Activated T-cell treated with anti-CD3 and anti-CD28 coated beads, Interleukin-2, amount 50 U/mL, for 72 hours (primary cell): ENCODE measurements at regions not wholly inside any gene's neighbourhood (a gene's known extent, or its start where the extent isn't known, plus 50 kb on each side); places are given as distances from the start of the nearest gene placed in this dataset.

ENCODE experiments used
- ATAC-seq, 2 donors: fragments of 150-1000 bp; cut with Tn5 transposase; replicated peaks in 1 of 2; 2 replicates each; pipeline ENCODE4 v1.10.0; 2021; ENCODE audit warnings: moderate library complexity in 2 of 2, mild to moderate bottlenecking in 1 of 2
- DNase-seq, 2 donors: peaks; one replicate each; pipeline ENCODE4 v3.0.0; 2021 to 2022; ENCODE audit warnings: mixed read lengths in 1 of 2
- H3K27ac Mint-ChIP-seq: one replicate; pipeline ENCODE4 v1.8.0; 2022; ENCODE audit warnings: mild to moderate bottlenecking, moderate library complexity, mixed read lengths
- H3K27me3 Mint-ChIP-seq: one replicate; pipeline ENCODE4 v1.8.0; 2022; ENCODE audit warnings: low read depth, mixed read lengths
- H3K36me3 Mint-ChIP-seq, 2 donors: one replicate each; pipeline ENCODE4 v1.8.0; 2022; ENCODE audit warnings: mixed read lengths in 2 of 2, mild to moderate bottlenecking in 1 of 2; ENCODE audit not compliant: insufficient read depth in 2 of 2
- H3K4me1 Mint-ChIP-seq: one replicate; pipeline ENCODE4 v1.8.0; 2022; ENCODE audit warnings: low read depth, mixed read lengths
- H3K4me3 Mint-ChIP-seq, 2 donors: one replicate each; pipeline ENCODE4 v1.8.0; 2022; ENCODE audit warnings: mild to moderate bottlenecking in 2 of 2, mixed read lengths in 2 of 2, moderate library complexity in 2 of 2
- H3K9me3 Mint-ChIP-seq, 2 donors: one replicate each; pipeline ENCODE4 v1.8.0; 2022; ENCODE audit warnings: mixed read lengths in 2 of 2

GRCh38 chr2:221145396-221145795, 426.7 kb downstream of the EPHA4 start:
- DNase-seq (no peak), ATAC-seq (no peak)
- H3K27me3 Mint-ChIP-seq = no peaks in the 10 kb centered on the region
- peaks cover 0 to 3% of the 10 kb centered on the region in 2 donors for H3K36me3 Mint-ChIP-seq
- no peaks in the 10 kb centered on the region for H3K4me1 Mint-ChIP-seq
- H3K27ac Mint-ChIP-seq = no peak overlapping the region
- no peaks in the 10 kb centered on the region for H3K9me3 Mint-ChIP-seq
- no peak overlapping the region for H3K4me3 Mint-ChIP-seq

- H3K27me3 Mint-ChIP-seq = no peaks in the 10 kb centered on the region
- DNase-seq (no peak), ATAC-seq (no peak)
- no peaks in the 10 kb centered on the region for H3K9me3 Mint-ChIP-seq
- no peak overlapping the region for H3K27ac Mint-ChIP-seq
- H3K4me1 Mint-ChIP-seq = no peaks in the 10 kb centered on the region
- H3K36me3 Mint-ChIP-seq = no peaks in the 10 kb centered on the region
- H3K4me3 Mint-ChIP-seq = no peak overlapping the region
Measured at GRCh38 chr2:221153226-221153625, 418.9 kb downstream of the EPHA4 start.

GRCh38 chr2:221154176-221154575, 417.9 kb downstream of the EPHA4 start:
- Mint-ChIP-seq H3K9me3 (no peaks in the 10 kb centered on the region), H3K4me3 (no peak overlapping the region), H3K27me3 (no peaks in the 10 kb centered on the region), H3K4me1 (no peaks in the 10 kb centered on the region), H3K36me3 (no peaks in the 10 kb centered on the region), H3K27ac (no peak overlapping the region)
- ATAC-seq (no peak), DNase-seq (no peak)

GRCh38 chr2:221156062-221156734, 415.9 kb downstream of the EPHA4 start:
- Mint-ChIP-seq H3K27ac (peak overlapping the region; percentile 27), H3K9me3 (no peaks in the 10 kb centered on the region), H3K4me1 (no peaks in the 10 kb centered on the region), H3K4me3 (no peak overlapping the region), H3K36me3 (no peaks in the 10 kb centered on the region), H3K27me3 (no peaks in the 10 kb centered on the region)
- ATAC-seq (no peak), DNase-seq (no peak)

- Mint-ChIP-seq H3K4me3 (no peak overlapping the region), H3K4me1 (no peaks in the 10 kb centered on the region), H3K27ac (no peak overlapping the region), H3K36me3 (no peaks in the 10 kb centered on the region), H3K27me3 (no peaks in the 10 kb centered on the region), H3K9me3 (peaks cover 0 to 3% of the 10 kb centered on the region in 2 donors)
- DNase-seq = no peak
- no peak for ATAC-seq
Measured at GRCh38 chr2:221161186-221161585, 410.9 kb downstream of the EPHA4 start.

- ATAC-seq = no peak
- H3K36me3 Mint-ChIP-seq = no peaks in the 10 kb centered on the region
- no peaks in the 10 kb centered on the region for H3K27me3 Mint-ChIP-seq
- no peak for DNase-seq
- H3K27ac Mint-ChIP-seq = no peak overlapping the region
- H3K4me3 Mint-ChIP-seq = no peak overlapping the region
- peaks cover 0 to 4% of the 10 kb centered on the region in 2 donors for H3K9me3 Mint-ChIP-seq
- H3K4me1 Mint-ChIP-seq = no peaks in the 10 kb centered on the region
Measured at GRCh38 chr2:221166292-221166691, 405.8 kb downstream of the EPHA4 start.

GRCh38 chr2:221167561-221167960, 404.5 kb downstream of the EPHA4 start:
- no peak overlapping the region for H3K4me3 Mint-ChIP-seq

GRCh38 chr2:221169724-221170123, 402.4 kb downstream of the EPHA4 start:
- H3K4me1 Mint-ChIP-seq = no peaks in the 10 kb centered on the region
- H3K4me3 Mint-ChIP-seq = no peak overlapping the region
- DNase-seq (no peak), ATAC-seq (no peak)
- peaks cover 0 to 4% of the 10 kb centered on the region in 2 donors for H3K9me3 Mint-ChIP-seq
- no peaks in the 10 kb centered on the region for H3K27me3 Mint-ChIP-seq
- no peak overlapping the region for H3K27ac Mint-ChIP-seq
- no peaks in the 10 kb centered on the region for H3K36me3 Mint-ChIP-seq

More at GRCh38 chr2:221167561-221167960, 404.5 kb downstream of the EPHA4 start:
- ATAC-seq (no peak), DNase-seq (no peak)
- Mint-ChIP-seq H3K36me3 (no peaks in the 10 kb centered on the region), H3K4me1 (no peaks in the 10 kb centered on the region), H3K9me3 (peaks cover 0 to 4% of the 10 kb centered on the region in 2 donors), H3K27me3 (no peaks in the 10 kb centered on the region), H3K27ac (no peak overlapping the region)

GRCh38 chr2:221170548-221170947, 401.6 kb downstream of the EPHA4 start:
- H3K27me3 Mint-ChIP-seq = no peaks in the 10 kb centered on the region
- DNase-seq (no peak), ATAC-seq (no peak)
- H3K36me3 Mint-ChIP-seq = no peaks in the 10 kb centered on the region
- no peak overlapping the region for H3K4me3 Mint-ChIP-seq
- peaks cover 0 to 4% of the 10 kb centered on the region in 2 donors for H3K9me3 Mint-ChIP-seq
- no peak overlapping the region for H3K27ac Mint-ChIP-seq
- no peaks in the 10 kb centered on the region for H3K4me1 Mint-ChIP-seq

GRCh38 chr2:221176667-221177066, 395.4 kb downstream of the EPHA4 start:
- Mint-ChIP-seq H3K4me3 (no peak overlapping the region), H3K4me1 (no peaks in the 10 kb centered on the region), H3K36me3 (no peaks in the 10 kb centered on the region), H3K27ac (no peak overlapping the region), H3K9me3 (peaks cover 0 to 5% of the 10 kb centered on the region in 2 donors), H3K27me3 (no peaks in the 10 kb centered on the region)
- ATAC-seq = no peak
- DNase-seq = no peak

GRCh38 chr2:221178139-221178538, 394.0 kb downstream of the EPHA4 start:
- Mint-ChIP-seq H3K9me3 (peaks cover 0 to 5% of the 10 kb centered on the region in 2 donors), H3K27ac (no peak overlapping the region), H3K36me3 (no peaks in the 10 kb centered on the region), H3K27me3 (no peaks in the 10 kb centered on the region), H3K4me3 (no peak overlapping the region), H3K4me1 (no peaks in the 10 kb centered on the region)
- DNase-seq = no peak
- ATAC-seq = no peak

GRCh38 chr2:221186873-221187272, 385.2 kb downstream of the EPHA4 start:
- Mint-ChIP-seq H3K4me3 (no peak overlapping the region), H3K9me3 (no peaks in the 10 kb centered on the region), H3K27me3 (no peaks in the 10 kb centered on the region), H3K36me3 (no peaks in the 10 kb centered on the region), H3K4me1 (no peaks in the 10 kb centered on the region), H3K27ac (no peak overlapping the region)
- DNase-seq (no peak), ATAC-seq (no peak)

- Mint-ChIP-seq H3K4me3 (no peak overlapping the region), H3K27me3 (no peaks in the 10 kb centered on the region), H3K4me1 (no peaks in the 10 kb centered on the region), H3K36me3 (no peaks in the 10 kb centered on the region), H3K27ac (no peak overlapping the region), H3K9me3 (no peaks in the 10 kb centered on the region)
- no peak for ATAC-seq
- DNase-seq = no peak
Measured at GRCh38 chr2:221189431-221190067, 382.6 kb downstream of the EPHA4 start.

GRCh38 chr2:221195829-221196228, 376.3 kb downstream of the EPHA4 start:
- H3K36me3 Mint-ChIP-seq = no peaks in the 10 kb centered on the region

More at GRCh38 chr2:221195829-221196228, 376.3 kb downstream of the EPHA4 start:
- ATAC-seq (no peak), DNase-seq (no peak)
- Mint-ChIP-seq H3K4me3 (no peak overlapping the region), H3K9me3 (no peaks in the 10 kb centered on the region), H3K27ac (no peak overlapping the region), H3K27me3 (no peaks in the 10 kb centered on the region), H3K4me1 (no peaks in the 10 kb centered on the region)
